Neural cell (in vitro differentiated cells): ENCODE measurements at regions not wholly inside any gene's neighbourhood (a gene's known extent, or its start where the extent isn't known, plus 50 kb on each side); places are given as distances from the start of the nearest gene placed in this dataset.

Source experiments
- CTCF ChIP-seq: fragments of 450-650 bp; IDR thresholded peaks from 2 replicates; pipeline ENCODE4 v1.5.1; 2014; ENCODE audit warnings: antibody characterized with exemption, mild to moderate bottlenecking, moderate library complexity; ENCODE audit not compliant: poor library complexity, severe bottlenecking
- EP300 ChIP-seq: fragments of 450-650 bp; conservative IDR thresholded peaks from 2 replicates; pipeline ENCODE4 v1.6.1; 2014; ENCODE audit warnings: antibody characterized with exemption, mild to moderate bottlenecking, moderate library complexity; ENCODE audit not compliant: poor library complexity, severe bottlenecking
- EZH2 ChIP-seq: fragments of 200-600, 300-800 bp; shearing (Covaris generic), sonication (generic); IDR thresholded peaks from 2 replicates; pipeline ENCODE4 v1.6.1; 2014; ENCODE audit warnings: antibody characterized with exemption, low read length, borderline replicate concordance, mild to moderate bottlenecking; ENCODE audit not compliant: insufficient read depth, poor library complexity, severe bottlenecking
- POLR2AphosphoS5 ChIP-seq: IDR thresholded peaks from 2 replicates; pipeline ENCODE4 v1.6.1; 2012
- RAD21 ChIP-seq: fragments of 450-650 bp; conservative IDR thresholded peaks from 2 replicates; pipeline ENCODE4 v1.6.1; 2014; ENCODE audit warnings: antibody characterized with exemption, mild to moderate bottlenecking, moderate library complexity
- REST ChIP-seq: IDR thresholded peaks from 2 replicates; pipeline ENCODE4 v1.6.1; 2012; ENCODE audit warnings: borderline replicate concordance
- SMC3 ChIP-seq: fragments of 450-650 bp; conservative IDR thresholded peaks from 2 replicates; pipeline ENCODE4 v1.6.1; 2014; ENCODE audit warnings: antibody characterized with exemption, mild to moderate bottlenecking, moderate library complexity; ENCODE audit not compliant: poor library complexity

- TF ChIP-seq REST, result no peak
- TF ChIP-seq EZH2, result no peak
- TF ChIP-seq CTCF, result peak; percentile 51
- TF ChIP-seq EP300, result no peak
- peak; percentile 68 for TF ChIP-seq SMC3
- peak; percentile 42 for TF ChIP-seq RAD21
- no peak for TF ChIP-seq POLR2AphosphoS5
Observed at GRCh38 chr10:78301891-78302738, 268.5 kb downstream of the RPS24 start.
